HCT116 (cell line): ENCODE measurements at regions not wholly inside any gene's neighbourhood (a gene's known extent, or its start where the extent isn't known, plus 50 kb on each side); places are given as distances from the start of the nearest gene placed in this dataset.

Source experiments
- ATAC-seq: fragments of 200-7000 bp; cut with Tn5 transposase; 2 replicates; pipeline ENCODE4 v1.9.1; 2020; ENCODE audit warnings: mild to moderate bottlenecking, moderate library complexity
- BruUV-seq: library from RNA; stranded (reverse); fragments of 400-500 nt; replicated peaks from 2 replicates; lab custom pipeline; 2021; lab: Mats Ljungman, UMichigan
- CTCF ChIA-PET: fragments of 300-600 bp; sonication (Branson Sonifier 250); formaldehyde crosslinking; loops from one replicate; lab custom pipeline; 2021; ENCODE audit warnings: antibody characterized with exemption; lab: Charles Lee
- POLR2A ChIA-PET: fragments of 300-600, 350-600 bp; sonication (Branson Sonifier 250); formaldehyde crosslinking; loops from one replicate; lab custom pipeline; 2021; ENCODE audit warnings: antibody characterized with exemption; lab: Charles Lee
- RAD21 ChIA-PET, 2 experiments: fragments of 300-600 bp; sonication (Branson Sonifier 250); formaldehyde crosslinking; loops; one replicate each; lab custom pipeline; 2023; ENCODE audit warnings: low total read pairs in 2 of 2; ENCODE audit not compliant: uncharacterized antibody in 2 of 2, unreplicated experiment in 2 of 2, low non-redundant PET in 1 of 2; lab: Charles Lee
- DNase-seq: peaks from one replicate; pipeline ENCODE4 v3.0.0-alpha.2; 2010; ENCODE audit warnings: low read depth, low spot score
- H2AFZ ChIP-seq: fragments of 200-600 bp; shearing (Covaris generic), sonication (generic); 2 replicates; pipeline ENCODE4 v1.6.1; 2017; ENCODE audit warnings: low read depth, mixed run types, mixed read lengths, antibody characterized with exemption, low read length; ENCODE audit not compliant: poor library complexity, severe bottlenecking
- H3K27ac ChIP-seq: 2 replicates; pipeline ENCODE4 v1.5.1; 2012; ENCODE audit warnings: low read depth, low read length
- H3K27me3 ChIP-seq: fragments of 200-600 bp; sonication (generic); 2 replicates; pipeline ENCODE4 v1.6.1; 2016; ENCODE audit warnings: mixed run types, low read length, mixed read lengths; ENCODE audit not compliant: insufficient read depth
- H3K36me3 ChIP-seq, 2 experiments: fragments of 200-500 bp in 1 of 2; fragments of 200-600 bp in 1 of 2; sonication (Bioruptor generic) in 1 of 2; sonication (generic) in 1 of 2; 2 replicates each; pipeline versions ENCODE4 v1.5.1 to v1.6.1; 2014 to 2016; ENCODE audit warnings: low read length in 2 of 2, inconsistent platforms in 1 of 2, mixed read lengths in 1 of 2, mixed run types in 1 of 2; ENCODE audit not compliant: insufficient read depth in 2 of 2, control insufficient read depth in 1 of 2
- H3K4me1 ChIP-seq, 2 experiments: fragments of 200-600 bp in 1 of 2; sonication (generic) in 1 of 2; 2 replicates each; pipeline versions ENCODE4 v1.5.1 to v1.6.1; 2012 to 2017; ENCODE audit warnings: low read length in 2 of 2, inconsistent platforms in 1 of 2, mild to moderate bottlenecking in 1 of 2, mixed read lengths in 1 of 2, mixed run types in 1 of 2, moderate library complexity in 1 of 2; ENCODE audit not compliant: insufficient read depth in 2 of 2, control insufficient read depth in 1 of 2
- H3K4me2 ChIP-seq: fragments of 200-600 bp; sonication (generic); 2 replicates; pipeline ENCODE4 v1.6.1; 2017; ENCODE audit warnings: mixed run types, low read length, mixed read lengths
- H3K4me3 ChIP-seq, 2 experiments: fragments of 200-600 bp in 1 of 2; sonication (generic) in 1 of 2; replicated peaks in 1 of 2; 2 replicates each; pipeline ENCODE4 v1.5.1; 2011 to 2016; ENCODE audit warnings: low read length in 2 of 2, control low read depth in 1 of 2, low read depth in 1 of 2, mild to moderate bottlenecking in 1 of 2, mixed read lengths in 1 of 2, mixed run types in 1 of 2
- H3K79me2 ChIP-seq: fragments of 200-600 bp; sonication (generic); 2 replicates; pipeline ENCODE4 v1.6.1; 2017; ENCODE audit warnings: mild to moderate bottlenecking, mixed run types, low read length, moderate library complexity, mixed read lengths; ENCODE audit not compliant: insufficient read depth
- H3K9ac ChIP-seq: fragments of 200-600 bp; sonication (generic); 2 replicates; pipeline ENCODE4 v1.6.1; 2016; ENCODE audit warnings: low read length, mixed read lengths
- H3K9me2 ChIP-seq: fragments of 200-600 bp; sonication (generic), shearing (Covaris generic); 2 replicates; pipeline ENCODE4 v1.6.1; 2017; ENCODE audit warnings: mixed run types, mild to moderate bottlenecking, moderate library complexity; ENCODE audit not compliant: insufficient read depth
- H3K9me3 ChIP-seq, 2 experiments: fragments of 200-500 bp in 1 of 2; fragments of 200-600 bp in 1 of 2; sonication (Bioruptor generic) in 1 of 2; sonication (generic) in 1 of 2; 2 replicates each; pipeline ENCODE4 v1.6.1; 2014 to 2017; ENCODE audit warnings: low read length in 2 of 2, mixed read lengths in 2 of 2, inconsistent platforms in 1 of 2, low read depth in 1 of 2, mild to moderate bottlenecking in 1 of 2, mixed run types in 1 of 2, moderate library complexity in 1 of 2; ENCODE audit not compliant: control insufficient read depth in 1 of 2, insufficient read depth in 1 of 2
- H4K20me1 ChIP-seq: fragments of 200-600 bp; sonication (generic), shearing (Covaris generic); 2 replicates; pipeline ENCODE4 v1.6.1; 2017; ENCODE audit warnings: mixed run types, mild to moderate bottlenecking, moderate library complexity; ENCODE audit not compliant: insufficient read depth
- ATF3 ChIP-seq: IDR thresholded peaks from 2 replicates; pipeline ENCODE4 v1.6.1; 2012
- CBX3 ChIP-seq: IDR thresholded peaks from 2 replicates; pipeline ENCODE4 v1.6.1; 2012; ENCODE audit warnings: low read depth
- EGR1 ChIP-seq: IDR thresholded peaks from 2 replicates; pipeline ENCODE4 v1.6.1; 2012; ENCODE audit warnings: low read depth
- EZH2 ChIP-seq: fragments of 200-600 bp; sonication (generic); IDR thresholded peaks from 2 replicates; pipeline ENCODE4 v1.6.1; 2017; ENCODE audit warnings: antibody characterized with exemption, mixed run types
- JUND ChIP-seq: IDR thresholded peaks from 2 replicates; pipeline ENCODE4 v1.6.1; 2012
- POLR2A ChIP-seq: IDR thresholded peaks from 2 replicates; pipeline ENCODE4 v1.7.0; 2011; ENCODE audit warnings: borderline replicate concordance; ENCODE audit not compliant: insufficient read depth, insufficient read length; ENCODE audit errors: extremely low read depth
- POLR2AphosphoS5 ChIP-seq: IDR thresholded peaks from 2 replicates; pipeline ENCODE4 v1.6.1; 2011; ENCODE audit warnings: mild to moderate bottlenecking, low read depth, low read length, moderate library complexity
- REST ChIP-seq: IDR thresholded peaks from 2 replicates; pipeline ENCODE4 v1.6.1; 2012; ENCODE audit warnings: low read depth
- SIN3A ChIP-seq: IDR thresholded peaks from 2 replicates; pipeline ENCODE4 v1.6.1; 2012; ENCODE audit warnings: low read depth
- SP1 ChIP-seq: IDR thresholded peaks from 2 replicates; pipeline ENCODE4 v1.6.1; 2012; ENCODE audit warnings: low read depth
- SRF ChIP-seq: IDR thresholded peaks from 2 replicates; pipeline ENCODE4 v1.6.1; 2012; ENCODE audit warnings: low read depth
- YY1 ChIP-seq: IDR thresholded peaks from 2 replicates; pipeline ENCODE4 v1.6.1; 2011; ENCODE audit warnings: low read length, low read depth, moderate library complexity, mild to moderate bottlenecking; ENCODE audit not compliant: insufficient replicate concordance; ENCODE audit errors: extremely low read depth
- ZBTB33 ChIP-seq: IDR thresholded peaks from 2 replicates; pipeline ENCODE4 v1.6.1; 2011; ENCODE audit warnings: mild to moderate bottlenecking, low read length, moderate library complexity; ENCODE audit not compliant: insufficient replicate concordance; ENCODE audit errors: extremely low read depth
- ZFX ChIP-seq: fragments of 450-650 bp; IDR thresholded peaks from 2 replicates; pipeline ENCODE4 v1.6.1; 2017
- intact Hi-C: fragments of 100-400 bp; cut with micrococcal nuclease; formaldehyde crosslinking; loops from 2 replicates; pipeline ENCODE4 v1.10.0; 2022

- H3K4me1 ChIP-seq, result no peaks in the 10 kb centered on the region
- H2AFZ ChIP-seq, result no peak overlapping the region
- no peak overlapping the region for H3K4me3 ChIP-seq
- no peak for TF ChIP-seq EZH2
- no peak for TF ChIP-seq REST
- TF ChIP-seq EGR1, result no peak
- no peak for TF ChIP-seq POLR2A
- no peak for TF ChIP-seq POLR2AphosphoS5
- TF ChIP-seq SP1, result no peak
- TF ChIP-seq CBX3, result no peak
- TF ChIP-seq ZFX, result no peak
- TF ChIP-seq JUND, result no peak
- TF ChIP-seq YY1, result no peak
- TF ChIP-seq SIN3A, result no peak
- no peak for TF ChIP-seq SRF
- no peak for TF ChIP-seq ATF3
- no peak for TF ChIP-seq ZBTB33
- TF ChIP-seq, all 23 proteins: peak for 0
- POLR2A ChIA-PET, result no interaction called here
- Histone ChIP-seq H4K20me1 (no peaks in the 10 kb centered on the region), H3K27ac (no peak overlapping the region), H3K9me3 (no peaks in the 10 kb centered on the region), H3K79me2 (no peaks in the 10 kb centered on the region), H3K36me3 (no peaks in the 10 kb centered on the region), H3K9ac (no peak overlapping the region), H3K9me2 (no peaks in the 10 kb centered on the region), H3K27me3 (no peaks in the 10 kb centered on the region), H3K4me2 (no peak overlapping the region)
- no peak for ATAC-seq
- DNase-seq, result no peak
- intact Hi-C loops, result no loop called here
- no TSS peak for BruUV-seq
- CTCF ChIA-PET, result no interaction called here
- RAD21 ChIA-PET, result no interaction called here
These were observed 224.5 kb upstream of the GPRIN3 start for GRCh38 chr4:89531932-89532640.
